HEK293T (cell line): ENCODE measurements at regions not wholly inside any gene's neighbourhood (a gene's known extent, or its start where the extent isn't known, plus 50 kb on each side); places are given as distances from the start of the nearest gene placed in this dataset.

Source experiments
- CTCF ChIA-PET: fragments of 350-600 bp; formaldehyde crosslinking; extraction: SDS; loops from one replicate; lab custom pipeline; 2021; ENCODE audit warnings: antibody characterized with exemption, inconsistent platforms; lab: Yijun Ruan, JAX
- POLR2A ChIA-PET: fragments of 350-600 bp; formaldehyde crosslinking; extraction: SDS; loops from one replicate; lab custom pipeline; 2020; ENCODE audit warnings: antibody characterized with exemption, inconsistent platforms; lab: Yijun Ruan, JAX
- DNase-seq: peaks from one replicate; pipeline ENCODE4 v3.0.0; 2012; ENCODE audit warnings: mixed read lengths; ENCODE audit errors: extremely low spot score
- BHLHE40 ChIP-seq: fragments of 450-650 bp; IDR thresholded peaks from 2 replicates; pipeline ENCODE4 v1.6.1; 2016; ENCODE audit warnings: mild to moderate bottlenecking, moderate library complexity, borderline replicate concordance
- CTBP1 ChIP-seq: fragments of 450-650 bp; IDR thresholded peaks from 2 replicates; pipeline ENCODE4 v1.6.1; 2016; ENCODE audit warnings: borderline replicate concordance
- ELF4 ChIP-seq: fragments of 450-650 bp; IDR thresholded peaks from 2 replicates; pipeline ENCODE4 v1.6.1; 2017; ENCODE audit warnings: antibody characterized with exemption
- FOXA1 ChIP-seq: fragments of 450-650 bp; IDR thresholded peaks from 2 replicates; pipeline ENCODE4 v1.6.1; 2016; ENCODE audit warnings: mild to moderate bottlenecking
- FOXK2 ChIP-seq: fragments of 450-650 bp; IDR thresholded peaks from 2 replicates; pipeline ENCODE4 v1.6.1; 2016; ENCODE audit warnings: mild to moderate bottlenecking
- FOXM1 ChIP-seq: fragments of 450-650 bp; IDR thresholded peaks from 2 replicates; pipeline ENCODE4 v1.6.1; 2017; ENCODE audit warnings: mild to moderate bottlenecking, borderline replicate concordance
- HDGF ChIP-seq: fragments of 450-650 bp; IDR thresholded peaks from 2 replicates; pipeline ENCODE4 v1.6.1; 2017; ENCODE audit warnings: antibody characterized with exemption, borderline replicate concordance
- L3MBTL2 ChIP-seq: fragments of 450-650 bp; conservative IDR thresholded peaks from 2 replicates; pipeline ENCODE4 v1.6.1; 2016; ENCODE audit warnings: mild to moderate bottlenecking
- NFRKB ChIP-seq: fragments of 450-650 bp; IDR thresholded peaks from 2 replicates; pipeline ENCODE4 v1.6.1; 2016; ENCODE audit warnings: mild to moderate bottlenecking, moderate library complexity
- SP1 ChIP-seq: fragments of 450-650 bp; IDR thresholded peaks from 2 replicates; pipeline ENCODE4 v1.6.1; 2017
- SUZ12 ChIP-seq: fragments of 450-650 bp; IDR thresholded peaks from 2 replicates; pipeline ENCODE4 v1.6.1; 2016; ENCODE audit warnings: mild to moderate bottlenecking
- TARDBP ChIP-seq: fragments of 450-650 bp; IDR thresholded peaks from 2 replicates; pipeline ENCODE4 v1.6.1; 2016
- ZNF384 ChIP-seq: fragments of 450-650 bp; IDR thresholded peaks from 2 replicates; pipeline ENCODE4 v1.6.1; 2016
- TF ChIP-seq, protein P1 (sequence below): fragments of 450-650 bp; IDR thresholded peaks from 2 replicates; pipeline ENCODE4 v1.6.1; 2016

DNA sequence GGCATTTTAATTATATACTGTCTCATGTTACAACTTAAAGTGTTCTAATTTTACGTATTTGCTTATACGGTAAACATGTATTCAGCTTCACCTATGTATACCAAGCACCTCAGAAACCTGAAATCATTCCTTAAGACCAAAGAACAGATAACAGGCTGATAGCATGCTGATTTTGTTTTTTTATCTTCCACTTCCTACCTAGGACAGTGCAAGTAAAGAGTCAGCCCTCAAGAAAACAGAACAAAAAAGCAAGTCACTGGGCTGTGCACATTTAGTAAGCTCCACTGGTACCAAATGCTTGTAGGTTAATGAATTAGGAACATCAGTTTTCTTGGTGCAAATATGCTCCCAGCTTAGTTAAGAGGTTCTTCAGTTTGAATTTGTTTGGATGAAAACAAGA lies 611.3 kb downstream of the VRK1 start:
- DNase-seq: no peak
- ChIA-PET POLR2A (no interaction called here), CTCF (no interaction called here)
- TF ChIP-seq HDGF (no peak), ZNF384 (no peak), BHLHE40 (no peak), FOXM1 (no peak), NFRKB (no peak), FOXK2 (no peak), TARDBP (no peak), FOXA1 (no peak), SUZ12 (no peak), SP1 (no peak), ELF4 (no peak)
- TF ChIP-seq, protein P1, sequence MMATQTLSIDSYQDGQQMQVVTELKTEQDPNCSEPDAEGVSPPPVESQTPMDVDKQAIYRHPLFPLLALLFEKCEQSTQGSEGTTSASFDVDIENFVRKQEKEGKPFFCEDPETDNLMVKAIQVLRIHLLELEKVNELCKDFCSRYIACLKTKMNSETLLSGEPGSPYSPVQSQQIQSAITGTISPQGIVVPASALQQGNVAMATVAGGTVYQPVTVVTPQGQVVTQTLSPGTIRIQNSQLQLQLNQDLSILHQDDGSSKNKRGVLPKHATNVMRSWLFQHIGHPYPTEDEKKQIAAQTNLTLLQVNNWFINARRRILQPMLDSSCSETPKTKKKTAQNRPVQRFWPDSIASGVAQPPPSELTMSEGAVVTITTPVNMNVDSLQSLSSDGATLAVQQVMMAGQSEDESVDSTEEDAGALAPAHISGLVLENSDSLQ: no peak

DNA sequence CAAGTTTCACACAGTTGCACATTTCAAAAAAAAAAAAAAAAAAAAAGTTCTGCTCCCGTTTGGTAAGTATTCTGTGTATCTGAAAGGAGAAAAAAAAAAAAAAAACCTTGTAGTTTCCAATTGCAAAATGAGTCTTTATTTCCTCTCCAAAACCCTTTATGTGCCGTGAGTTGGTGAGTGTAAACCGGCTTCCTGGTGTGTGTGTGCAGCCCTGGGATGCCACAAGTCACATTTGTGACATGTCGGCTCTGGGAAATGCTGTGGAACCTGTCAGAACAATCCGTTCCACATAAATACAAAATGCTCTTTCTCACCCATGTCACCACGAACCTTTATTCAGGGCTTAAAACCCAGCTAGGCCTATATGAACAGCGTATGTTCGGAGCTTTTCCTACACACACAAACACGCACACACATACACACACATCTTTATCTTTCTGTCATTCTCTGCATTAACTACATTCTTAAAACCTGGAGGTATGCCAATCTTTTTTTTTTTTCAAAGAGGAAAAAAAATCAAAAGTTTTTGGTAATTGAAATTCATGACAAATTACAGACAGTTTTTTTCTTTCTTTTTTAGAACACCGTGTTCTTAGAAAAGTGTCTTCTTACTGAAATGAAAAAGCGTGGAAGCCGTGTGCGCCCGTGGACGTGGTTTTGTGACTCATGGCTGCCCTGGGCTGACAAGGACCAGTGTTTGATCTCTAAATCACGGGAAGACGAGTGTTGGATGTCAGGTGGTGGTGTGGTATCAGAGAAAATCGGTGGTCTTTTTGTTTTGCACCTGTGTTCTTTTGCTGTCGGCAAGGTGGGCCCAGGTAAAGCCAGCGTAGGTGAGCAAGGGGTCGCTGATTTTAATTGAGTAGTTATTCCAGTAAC lies 612.0 kb downstream of the VRK1 start:
- DNase-seq: no peak
- ChIA-PET CTCF (no interaction called here), POLR2A (no interaction called here)
- TF ChIP-seq ELF4: no peak
- no peak for TF ChIP-seq CTBP1
- TF ChIP-seq ZNF384: no peak

DNA sequence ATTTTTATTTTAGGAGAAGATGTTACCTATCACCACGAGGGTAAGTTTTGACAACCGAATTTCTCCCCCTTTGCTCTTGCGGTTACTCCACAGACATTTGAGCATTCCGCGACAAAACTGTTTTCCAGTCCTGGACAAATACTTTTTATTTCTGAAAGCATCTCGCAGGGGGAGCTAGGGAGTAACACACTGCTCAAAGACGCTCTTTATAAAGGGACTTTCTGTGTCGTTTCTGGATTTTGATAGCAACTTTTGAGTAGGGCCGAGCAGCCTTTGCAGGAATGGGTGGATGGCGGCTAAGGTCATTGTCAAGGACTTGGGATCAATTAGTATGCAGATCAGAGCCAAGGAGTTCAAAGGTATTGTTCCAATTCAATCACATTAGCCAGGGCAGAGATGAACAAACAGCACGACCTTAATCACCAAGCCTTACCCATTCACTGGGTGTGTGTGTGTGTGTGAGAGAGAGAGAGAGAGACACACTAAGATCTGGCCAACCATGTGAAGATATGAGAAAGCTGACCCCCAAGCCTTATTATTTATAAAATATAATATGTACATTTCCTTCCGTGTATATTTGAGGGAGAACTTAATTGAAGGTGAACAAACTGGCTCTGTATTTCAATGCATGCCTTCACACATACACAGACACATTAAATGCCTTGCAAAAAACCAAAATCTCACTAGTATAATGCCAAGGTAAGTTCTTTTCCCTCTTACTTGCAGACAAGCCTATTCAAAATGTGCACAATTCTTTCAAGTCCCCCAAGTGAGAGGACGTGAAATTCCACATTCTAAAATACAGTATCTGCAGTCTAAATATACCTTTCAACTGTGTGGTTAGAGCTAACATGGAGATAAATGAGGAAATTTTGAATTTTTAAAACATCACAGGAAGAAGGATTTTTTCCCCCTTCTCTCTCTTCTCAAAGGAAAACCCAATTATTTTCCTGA lies 613.8 kb downstream of the VRK1 start:
- ChIA-PET CTCF (interaction anchor here (0.5 kb wide), 1 partner anchor 681 kb away, joined by 3 read pairs; no protein-coding TSS in a partner anchor), POLR2A (no interaction called here)
- DNase-seq: no peak
- TF ChIP-seq ELF4 (no peak), TARDBP (no peak), BHLHE40 (no peak), CTBP1 (no peak)
- TF ChIP-seq, protein P1: no peak

DNA sequence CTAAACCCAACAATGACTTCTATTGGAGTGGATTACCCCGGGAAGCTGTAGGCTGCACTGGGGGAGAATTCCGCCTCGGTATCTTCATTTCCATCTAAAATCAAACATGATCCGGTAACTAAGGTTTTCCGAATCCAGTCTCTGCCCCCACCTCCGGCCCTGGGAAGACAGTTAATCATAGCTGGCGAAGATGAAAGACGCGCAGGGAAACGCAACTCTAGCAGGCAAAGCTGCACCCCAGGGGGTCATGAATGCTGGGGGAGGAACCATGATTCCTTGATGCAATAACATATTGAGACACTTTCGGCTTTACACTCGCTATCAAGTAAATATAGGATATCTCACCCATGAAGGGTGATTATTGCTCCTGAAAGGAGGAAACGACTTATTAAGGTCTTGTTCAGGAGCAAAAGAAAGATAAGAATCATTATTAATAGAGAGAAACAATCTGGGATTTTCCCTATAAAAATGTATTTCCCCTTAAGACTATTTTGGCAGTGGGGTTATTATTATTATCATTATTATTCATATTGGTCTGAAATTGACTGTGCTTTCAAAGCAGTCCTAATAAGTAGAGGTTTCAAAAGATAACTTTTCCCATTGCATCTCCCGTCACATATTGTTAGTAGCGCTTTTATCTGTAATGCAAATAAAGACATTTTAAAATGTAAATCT lies 614.9 kb downstream of the VRK1 start:
- TF ChIP-seq ELF4 (no peak), L3MBTL2 (no peak), FOXM1 (no peak), BHLHE40 (no peak), SUZ12 (no peak), SP1 (no peak), TARDBP (no peak)
- TF ChIP-seq, protein P1: no peak
- ChIA-PET CTCF (interaction anchor here (0.5 kb wide), 1 partner anchor 683 kb away, joined by 3 read pairs; no protein-coding TSS in a partner anchor), POLR2A (no interaction called here)
- no peak for DNase-seq

DNA sequence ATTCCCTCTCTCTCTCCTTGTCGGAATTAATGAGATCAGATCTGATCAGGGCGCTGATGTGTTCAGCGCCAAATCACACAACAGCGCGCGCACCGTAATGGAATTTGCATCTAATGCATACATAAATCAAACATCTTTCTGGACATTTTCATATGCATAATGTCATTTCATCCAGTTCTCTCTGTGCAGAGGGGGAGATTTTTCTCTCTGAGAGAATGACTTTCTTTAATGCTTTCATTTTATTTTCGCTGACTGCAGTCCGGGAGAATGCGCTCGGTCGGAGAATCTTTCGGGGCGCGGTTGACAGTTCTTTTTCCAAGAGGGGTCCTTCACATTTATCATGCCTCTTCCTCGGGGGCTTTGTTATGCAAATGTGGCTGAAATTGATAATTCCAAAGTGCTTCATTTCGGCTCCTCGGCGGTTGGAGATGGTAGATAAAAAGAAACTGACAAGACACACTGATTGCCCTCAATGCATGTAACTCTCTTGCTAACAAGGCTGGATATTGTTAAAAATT lies 615.9 kb downstream of the VRK1 start:
- DNase-seq: no peak
- TF ChIP-seq, protein P1: no peak
- TF ChIP-seq HDGF: no peak
- no peak for TF ChIP-seq ELF4
- no peak for TF ChIP-seq SP1
- TF ChIP-seq ZNF384: no peak
- CTCF ChIA-PET: no interaction called here
- POLR2A ChIA-PET: no interaction called here
